Mammary epithelial cell (primary cell): ENCODE measurements at regions not wholly inside any gene's neighbourhood (a gene's known extent, or its start where the extent isn't known, plus 50 kb on each side); places are given as distances from the start of the nearest gene placed in this dataset.

Source experiments
- CTCF ChIP-seq, 2 donors: IDR thresholded peaks in 1 of 2; conservative IDR thresholded peaks in 1 of 2; 2 replicates each; pipeline ENCODE4 v1.5.1; 2011 to 2012; ENCODE audit warnings: inconsistent platforms in 2 of 2, low read length in 2 of 2, mild to moderate bottlenecking in 2 of 2, control low read depth in 1 of 2, low read depth in 1 of 2; ENCODE audit not compliant: insufficient read depth in 1 of 2; ENCODE audit errors: extremely low read depth in 1 of 2
- EZH2 ChIP-seq: IDR thresholded peaks from 2 replicates; pipeline ENCODE4 v1.6.1; 2012; ENCODE audit warnings: low read length, inconsistent platforms, borderline replicate concordance

GRCh38 chr12:74801625-74802024 lies 264.0 kb downstream of the ATXN7L3B start:
- TF ChIP-seq CTCF (conservative IDR thresholded peaks at IDR 0.05 in 1 of 2, IDR thresholded peaks at IDR 0.05 in 1 of 2; ENCODE audit: extremely low read depth in 1 of 2, insufficient read depth in 1 of 2, low read depth in 1 of 2, low read length in 2 of 2) (no peak), EZH2 (no peak)
